ENCODE measurements at regions not wholly inside any gene's neighbourhood (a gene's known extent, or its start where the extent isn't known, plus 50 kb on each side); places are given as distances from the start of the nearest gene placed in this dataset.

- CTCF ChIA-PET = no interaction called here
- POLR2A ChIA-PET = no interaction called here
- H3K4me3 ChIP-seq (ENCODE audit: low read depth, low read length) = no peak overlapping the region
- DNase-seq (ENCODE audit: low read depth, low spot score) = no peak
- no peak overlapping the region for H3K27ac ChIP-seq (ENCODE audit: low read depth, low read length)
- peaks cover 42% of the 10 kb centered on the region for H3K9me3 ChIP-seq (ENCODE audit: control insufficient read depth, insufficient read depth, low read length)
- TF ChIP-seq CTCF (IDR thresholded peaks at IDR 0.05; ENCODE audit: low read depth, low read length) = no peak
- H3K27me3 ChIP-seq (ENCODE audit: control insufficient read depth, insufficient read depth, low read length) = no peaks in the 10 kb centered on the region
These were observed 94.5 kb upstream of the NRXN3 start for GRCh38 chr14:78075555-78076277.

- no peak for DNase-seq (ENCODE audit: low read depth, low spot score)
- ChIA-PET POLR2A (no interaction called here), CTCF (no interaction called here)
- TF ChIP-seq CTCF (IDR thresholded peaks at IDR 0.05; ENCODE audit: low read depth, low read length) = no peak
- no peak overlapping the region for H3K27ac ChIP-seq (ENCODE audit: low read depth, low read length)
- H3K4me3 ChIP-seq (ENCODE audit: low read depth, low read length) = no peak overlapping the region
- peaks cover 32% of the 10 kb centered on the region for H3K9me3 ChIP-seq (ENCODE audit: control insufficient read depth, insufficient read depth, low read length)
- no peaks in the 10 kb centered on the region for H3K27me3 ChIP-seq (ENCODE audit: control insufficient read depth, insufficient read depth, low read length)
These were observed 88.9 kb upstream of the NRXN3 start for GRCh38 chr14:78081245-78081644.

GRCh38 chr14:78083837-78084236, 86.3 kb upstream of the NRXN3 start:
- POLR2A ChIA-PET = no interaction called here
- Histone ChIP-seq H3K27me3 (ENCODE audit: control insufficient read depth, insufficient read depth, low read length) (no peaks in the 10 kb centered on the region), H3K4me3 (ENCODE audit: low read depth, low read length) (no peak overlapping the region), H3K9me3 (ENCODE audit: control insufficient read depth, insufficient read depth, low read length) (peaks cover 22% of the 10 kb centered on the region), H3K27ac (ENCODE audit: low read depth, low read length) (no peak overlapping the region)
- CTCF ChIA-PET = no interaction called here
- TF ChIP-seq CTCF (IDR thresholded peaks at IDR 0.05; ENCODE audit: low read depth, low read length) = no peak
- no peak for DNase-seq (ENCODE audit: low read depth, low spot score)

GRCh38 chr14:78086342-78086741, 83.8 kb upstream of the NRXN3 start:
- H3K9me3 ChIP-seq (ENCODE audit: control insufficient read depth, insufficient read depth, low read length) = peaks cover 38% of the 10 kb centered on the region
- H3K4me3 ChIP-seq (ENCODE audit: low read depth, low read length) = no peak overlapping the region
- DNase-seq (ENCODE audit: low read depth, low spot score) = no peak
- CTCF ChIA-PET = no interaction called here
- H3K27ac ChIP-seq (ENCODE audit: low read depth, low read length) = no peak overlapping the region
- POLR2A ChIA-PET = no interaction called here
- no peak for TF ChIP-seq CTCF (IDR thresholded peaks at IDR 0.05; ENCODE audit: low read depth, low read length)
- no peaks in the 10 kb centered on the region for H3K27me3 ChIP-seq (ENCODE audit: control insufficient read depth, insufficient read depth, low read length)

GRCh38 chr14:78088916-78089315, 81.3 kb upstream of the NRXN3 start:
- TF ChIP-seq CTCF (IDR thresholded peaks at IDR 0.05; ENCODE audit: low read depth, low read length) = no peak
- no peaks in the 10 kb centered on the region for H3K27me3 ChIP-seq (ENCODE audit: control insufficient read depth, insufficient read depth, low read length)
- DNase-seq (ENCODE audit: low read depth, low spot score) = no peak
- ChIA-PET POLR2A (no interaction called here), CTCF (no interaction called here)
- H3K27ac ChIP-seq (ENCODE audit: low read depth, low read length) = no peak overlapping the region
- no peak overlapping the region for H3K4me3 ChIP-seq (ENCODE audit: low read depth, low read length)
- peaks cover 40% of the 10 kb centered on the region for H3K9me3 ChIP-seq (ENCODE audit: control insufficient read depth, insufficient read depth, low read length)
